Fibroblast of pulmonary artery (primary cell): ENCODE measurements at regions not wholly inside any gene's neighbourhood (a gene's known extent, or its start where the extent isn't known, plus 50 kb on each side); places are given as distances from the start of the nearest gene placed in this dataset.
A peak's percentile ranks its signal among the peaks of the same experiment; 100 is the strongest.

Experiments
- DNase-seq: peaks from one replicate; pipeline ENCODE4 v3.0.0-alpha.2; 2010; ENCODE audit warnings: low read depth
- H3K4me3 ChIP-seq: replicated peaks from 2 replicates; pipeline ENCODE4 v1.5.1; 2011; ENCODE audit warnings: low read depth, mild to moderate bottlenecking, control low read depth, low read length, moderate library complexity
- CTCF ChIP-seq: IDR thresholded peaks from 2 replicates; pipeline ENCODE4 v1.5.1; 2011; ENCODE audit warnings: mild to moderate bottlenecking, control low read depth, low read length, inconsistent platforms; ENCODE audit errors: missing control alignments

GRCh38 chr13:31528176-31528575, 211.2 kb upstream of the RXFP2 start:
- DNase-seq = no peak

DNA sequence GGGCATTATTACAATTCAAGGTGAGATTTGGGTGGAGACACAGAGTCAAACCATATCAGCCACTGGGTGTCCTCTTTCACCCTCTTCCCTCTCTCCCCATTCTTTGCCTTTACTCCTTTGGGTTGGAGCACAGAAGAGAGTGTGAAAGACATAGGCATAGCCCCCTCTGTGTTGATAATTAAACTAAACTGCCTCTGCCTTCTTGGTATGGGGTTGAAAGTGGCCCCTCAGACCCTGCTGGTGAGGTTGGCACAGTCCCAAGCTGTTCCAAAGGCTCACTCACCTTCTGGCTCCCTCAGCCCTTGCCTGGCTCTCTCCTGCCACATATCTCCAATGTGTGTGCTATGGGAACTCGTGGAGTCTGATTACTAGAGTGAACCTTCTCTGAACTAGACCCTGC, 210.6 kb upstream of the RXFP2 start:
- no peak overlapping the region for H3K4me3 ChIP-seq
- TF ChIP-seq CTCF = no peak
- no peak for DNase-seq

More at GRCh38 chr13:31528176-31528575, 211.2 kb upstream of the RXFP2 start:
- no peak overlapping the region for H3K4me3 ChIP-seq
- TF ChIP-seq CTCF = no peak

- DNase-seq = no peak
- TF ChIP-seq CTCF = no peak
- H3K4me3 ChIP-seq = no peak overlapping the region
These were observed 208.4 kb upstream of the RXFP2 start for GRCh38 chr13:31530922-31531321.

DNA sequence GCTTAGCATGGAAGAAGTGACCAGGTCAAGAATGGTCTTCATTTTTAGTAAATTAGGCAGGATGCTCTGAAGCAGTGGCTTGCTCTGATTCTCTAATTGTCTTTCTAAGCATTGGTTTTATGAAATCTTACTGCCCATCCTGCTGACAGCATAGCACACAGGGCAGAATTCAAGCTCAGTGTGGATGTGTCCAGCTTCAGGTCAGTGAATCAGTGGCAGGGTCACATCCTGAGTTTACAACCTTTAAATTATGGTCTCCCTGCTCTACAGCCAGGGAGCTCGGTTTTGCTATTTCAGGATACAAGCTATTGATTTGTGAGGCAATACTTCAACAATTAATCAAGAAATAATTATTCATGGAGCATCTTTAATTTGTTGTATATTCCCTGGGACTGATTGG, 202.3 kb upstream of the RXFP2 start:
- DNase-seq = no peak
- TF ChIP-seq CTCF = no peak
- H3K4me3 ChIP-seq = no peak overlapping the region

- TF ChIP-seq CTCF = peak; percentile 81
- H3K4me3 ChIP-seq = no peak overlapping the region
- DNase-seq = peak; percentile 69
These were observed 201.0 kb upstream of the RXFP2 start for GRCh38 chr13:31538067-31539042.

DNA sequence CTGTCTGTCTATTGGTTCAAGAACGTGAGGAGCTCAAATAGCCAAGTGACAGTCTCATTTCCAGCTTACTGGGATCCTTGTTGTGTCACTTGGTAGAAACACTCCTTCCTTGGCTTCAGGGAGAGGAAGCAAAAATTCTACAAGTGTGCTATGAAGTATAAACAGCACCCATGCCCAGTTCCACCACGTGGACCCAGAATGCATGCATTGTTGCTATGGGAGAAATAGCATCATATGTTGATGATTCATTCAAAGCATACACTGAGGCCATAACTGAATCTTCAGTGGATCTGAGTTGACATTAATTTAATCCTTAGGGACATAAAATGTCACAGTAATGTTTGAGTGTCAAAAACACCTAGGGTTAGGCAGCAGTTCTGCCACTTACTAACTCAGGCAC, 199.0 kb upstream of the RXFP2 start:
- no peak for TF ChIP-seq CTCF
- no peak overlapping the region for H3K4me3 ChIP-seq
- no peak for DNase-seq
